Activated CD8-positive, alpha-beta memory T cell treated with anti-CD3 and anti-CD28 coated beads, Interleukin-2, amount 10 ng/mL, durations not matched to agents 7 days and 5 days (primary cell): ENCODE measurements at regions not wholly inside any gene's neighbourhood (a gene's known extent, or its start where the extent isn't known, plus 50 kb on each side); places are given as distances from the start of the nearest gene placed in this dataset.
"Not testable (repeated sequence)": the region's sequence is repeated elsewhere in the genome, so short reads cannot be mapped to it uniquely, and the experiment has no call there.

Experiments
- ATAC-seq: fragments of 150-1000 bp; cut with Tn5 transposase; one replicate; pipeline ENCODE4 v1.10.0; 2021; ENCODE audit warnings: moderate library complexity
- CTCF ChIA-PET: fragments of 350-600 bp; sonication (Branson Sonifier 250); formaldehyde crosslinking; loops from one replicate; lab custom pipeline; 2021; ENCODE audit warnings: antibody characterized with exemption; lab: Charles Lee
- DNase-seq: peaks from one replicate; pipeline ENCODE4 v3.0.0-alpha.2; 2020
- H3K27ac Mint-ChIP-seq: one replicate; pipeline ENCODE4 v1.8.0; 2021; ENCODE audit warnings: mild to moderate bottlenecking, mixed read lengths
- H3K27me3 Mint-ChIP-seq: one replicate; pipeline ENCODE4 v1.8.0; 2021; ENCODE audit warnings: mixed read lengths
- H3K36me3 Mint-ChIP-seq: one replicate; pipeline ENCODE4 v1.8.0; 2021; ENCODE audit warnings: mild to moderate bottlenecking, mixed read lengths
- H3K4me1 Mint-ChIP-seq: one replicate; pipeline ENCODE4 v1.8.0; 2021; ENCODE audit warnings: mixed read lengths
- H3K4me3 Mint-ChIP-seq: one replicate; pipeline ENCODE4 v1.8.0; 2021; ENCODE audit warnings: mild to moderate bottlenecking, moderate library complexity, mixed read lengths
- H3K9me3 Mint-ChIP-seq: one replicate; pipeline ENCODE4 v1.8.0; 2022; ENCODE audit warnings: low read depth, mixed read lengths

DNA sequence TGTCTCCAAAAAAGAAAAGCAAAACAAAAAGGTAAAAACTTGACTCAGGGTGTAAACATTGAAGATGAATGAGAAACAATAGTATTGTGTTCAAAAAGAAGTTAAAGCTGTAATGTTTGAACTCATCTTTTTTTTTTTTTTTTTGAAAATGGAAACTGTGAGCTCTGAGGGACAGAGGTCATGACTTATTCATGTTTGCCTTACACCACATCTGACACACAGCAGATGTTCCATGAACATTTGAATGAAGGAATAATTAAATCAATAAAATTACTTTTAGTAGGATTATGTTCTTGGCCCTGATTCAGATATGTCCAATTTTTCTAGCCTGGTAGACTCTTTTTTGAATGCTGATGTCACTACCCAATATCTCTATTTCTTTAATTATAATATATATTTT is 95.7 kb upstream of the MED13 start:
- H3K9me3 Mint-ChIP-seq = no peaks in the 10 kb centered on the region
- no peaks in the 10 kb centered on the region for H3K36me3 Mint-ChIP-seq
- no peak overlapping the region for H3K4me3 Mint-ChIP-seq
- DNase-seq (no peak), ATAC-seq (no peak)
- CTCF ChIA-PET = no interaction called here
- H3K4me1 Mint-ChIP-seq = peaks cover 4% of the 10 kb centered on the region
- H3K27ac Mint-ChIP-seq = no peak overlapping the region
- peaks cover 27% of the 10 kb centered on the region for H3K27me3 Mint-ChIP-seq

- no peak for DNase-seq
- CTCF ChIA-PET = interaction anchor here (0.7 kb wide), 1 partner anchor 598 kb away, joined by 3 read pairs; no protein-coding TSS in a partner anchor
- no peak for ATAC-seq
- Mint-ChIP-seq H3K4me3 (no peak overlapping the region), H3K4me1 (no peaks in the 10 kb centered on the region), H3K27me3 (peaks cover 23% of the 10 kb centered on the region), H3K36me3 (no peaks in the 10 kb centered on the region), H3K9me3 (no peaks in the 10 kb centered on the region), H3K27ac (no peak overlapping the region)
Measured at GRCh38 chr17:62159994-62160393, 94.9 kb upstream of the MED13 start.

DNA sequence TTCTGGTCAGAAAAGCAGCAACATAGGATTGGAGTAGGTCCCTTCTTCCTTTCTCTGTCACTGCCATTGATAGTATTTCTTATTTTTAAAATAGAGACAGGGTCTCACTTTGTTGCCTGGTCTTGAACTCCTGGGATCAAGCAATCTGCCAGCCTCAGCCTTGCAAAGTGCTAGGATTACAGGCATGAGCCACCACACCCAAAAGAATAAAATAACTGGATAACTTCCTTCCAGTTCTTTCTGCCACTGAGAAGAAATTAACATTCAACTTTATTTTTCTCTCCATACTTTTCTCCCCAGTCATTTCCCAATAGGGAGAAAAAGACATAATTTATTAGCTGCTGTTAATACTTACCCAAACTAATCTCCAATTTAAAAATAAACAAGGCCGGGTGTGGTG is 91.9 kb upstream of the MED13 start:
- ATAC-seq (no peak), DNase-seq (no peak)
- H3K9me3 Mint-ChIP-seq = no peaks in the 10 kb centered on the region
- no peaks in the 10 kb centered on the region for H3K36me3 Mint-ChIP-seq
- H3K27me3 Mint-ChIP-seq = peaks cover 20% of the 10 kb centered on the region
- no peak overlapping the region for H3K27ac Mint-ChIP-seq
- CTCF ChIA-PET = no interaction called here
- no peaks in the 10 kb centered on the region for H3K4me1 Mint-ChIP-seq
- H3K4me3 Mint-ChIP-seq = no peak overlapping the region

GRCh38 chr17:62154909-62155308 is 89.8 kb upstream of the MED13 start:
- CTCF ChIA-PET = interaction anchor here (0.6 kb wide), 1 partner anchor 1046 kb away, joined by 3 read pairs; no protein-coding TSS in a partner anchor
- no peak for DNase-seq
- ATAC-seq = no peak
- Mint-ChIP-seq H3K27ac (no peak overlapping the region), H3K36me3 (no peaks in the 10 kb centered on the region), H3K9me3 (no peaks in the 10 kb centered on the region), H3K27me3 (peaks cover 17% of the 10 kb centered on the region), H3K4me1 (no peaks in the 10 kb centered on the region), H3K4me3 (no peak overlapping the region)

DNA sequence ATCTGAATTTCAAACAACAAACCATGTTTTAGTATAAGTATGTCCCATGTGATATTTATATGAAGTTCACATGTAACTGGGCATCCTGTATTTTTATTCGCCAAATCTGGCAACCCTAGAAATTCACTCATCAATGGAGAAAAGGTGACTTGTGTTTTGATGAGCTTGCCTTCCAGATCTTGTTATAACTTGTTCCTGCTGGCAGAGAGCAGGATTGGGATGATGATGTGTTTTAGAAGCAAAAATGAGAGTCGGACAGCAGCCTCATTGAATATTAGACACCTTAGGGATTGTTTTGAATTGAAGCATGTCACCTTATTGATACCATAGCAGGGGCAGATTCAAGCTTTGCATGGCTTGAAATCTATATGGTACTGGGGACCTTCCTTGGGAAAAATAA is 85.4 kb upstream of the MED13 start:
- H3K4me3 Mint-ChIP-seq = no peak overlapping the region
- H3K4me1 Mint-ChIP-seq = no peaks in the 10 kb centered on the region
- DNase-seq = no peak
- peaks cover 20% of the 10 kb centered on the region for H3K27me3 Mint-ChIP-seq
- no peak for ATAC-seq
- H3K9me3 Mint-ChIP-seq = no peaks in the 10 kb centered on the region
- no peaks in the 10 kb centered on the region for H3K36me3 Mint-ChIP-seq
- CTCF ChIA-PET = no interaction called here
- no peak overlapping the region for H3K27ac Mint-ChIP-seq

- Mint-ChIP-seq H3K9me3 (no peaks in the 10 kb centered on the region), H3K36me3 (no peaks in the 10 kb centered on the region), H3K27me3 (peaks cover 20% of the 10 kb centered on the region), H3K4me1 (no peaks in the 10 kb centered on the region), H3K27ac (no peak overlapping the region), H3K4me3 (no peak overlapping the region)
- DNase-seq (no peak), ATAC-seq (no peak)
- CTCF ChIA-PET = no interaction called here
Measured at GRCh38 chr17:62149961-62150360, 84.9 kb upstream of the MED13 start.

GRCh38 chr17:62147284-62147683 is 82.2 kb upstream of the MED13 start:
- no peaks in the 10 kb centered on the region for H3K9me3 Mint-ChIP-seq
- H3K36me3 Mint-ChIP-seq = peaks cover 2% of the 10 kb centered on the region
- H3K4me1 Mint-ChIP-seq = peaks cover 2% of the 10 kb centered on the region
- H3K27ac Mint-ChIP-seq = no peak overlapping the region
- DNase-seq (no peak), ATAC-seq (no peak)
- no peak overlapping the region for H3K4me3 Mint-ChIP-seq
- H3K27me3 Mint-ChIP-seq = peaks cover 17% of the 10 kb centered on the region
- CTCF ChIA-PET = no interaction called here

DNA sequence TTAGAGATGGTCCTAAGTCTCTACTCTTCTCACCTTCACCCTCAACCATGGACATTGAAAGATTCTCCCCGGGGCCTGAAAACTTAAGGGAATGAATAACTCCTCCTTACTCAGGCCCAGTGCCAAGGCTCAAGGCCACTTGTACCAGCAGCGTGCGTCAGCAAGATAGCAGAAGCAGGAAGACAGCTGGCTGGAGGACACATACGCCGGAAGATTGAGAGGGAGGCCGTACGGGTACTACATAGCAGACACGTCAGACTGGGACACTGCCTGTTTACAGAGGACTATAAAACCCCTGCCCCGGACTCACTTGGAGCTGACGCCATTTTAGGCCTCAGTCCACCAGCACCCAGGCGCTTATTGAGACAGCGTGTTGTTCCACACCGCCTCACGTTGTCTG is 75.8 kb upstream of the MED13 start:
- Mint-ChIP-seq H3K36me3 (peaks cover 2% of the 10 kb centered on the region), H3K4me3 (no peak overlapping the region), H3K27me3 (peaks cover 26% of the 10 kb centered on the region), H3K4me1 (peaks cover 7% of the 10 kb centered on the region), H3K9me3 (no peaks in the 10 kb centered on the region), H3K27ac (no peak overlapping the region)
- ATAC-seq (no peak), DNase-seq (no peak)
- CTCF ChIA-PET = no interaction called here

DNA sequence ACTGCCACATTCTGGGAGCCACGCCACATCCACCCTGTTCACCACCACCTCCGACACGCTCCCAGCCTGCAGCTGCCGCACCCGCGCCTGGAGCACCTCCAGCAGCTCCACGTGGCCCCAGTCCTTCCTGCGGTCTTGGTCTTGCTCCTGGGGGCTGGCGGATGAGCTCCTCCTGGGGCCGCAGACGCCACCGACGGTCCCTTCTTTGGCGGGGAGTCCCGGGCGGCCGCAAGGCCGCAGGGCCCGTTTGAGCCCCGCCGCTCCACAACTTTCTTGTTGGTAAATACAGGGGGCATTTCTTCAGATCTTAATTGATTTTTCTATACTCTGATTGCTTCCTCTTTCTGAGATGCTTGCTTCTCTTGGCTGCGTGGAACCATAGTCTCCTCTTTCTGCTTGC is 75.3 kb upstream of the MED13 start:
- H3K27ac Mint-ChIP-seq = no peak overlapping the region
- CTCF ChIA-PET = no interaction called here
- no peak for DNase-seq
- no peak overlapping the region for H3K4me3 Mint-ChIP-seq
- H3K9me3 Mint-ChIP-seq = no peaks in the 10 kb centered on the region
- no peak for ATAC-seq
- peaks cover 2% of the 10 kb centered on the region for H3K36me3 Mint-ChIP-seq
- H3K4me1 Mint-ChIP-seq = peaks cover 7% of the 10 kb centered on the region
- H3K27me3 Mint-ChIP-seq = peaks cover 28% of the 10 kb centered on the region

DNA sequence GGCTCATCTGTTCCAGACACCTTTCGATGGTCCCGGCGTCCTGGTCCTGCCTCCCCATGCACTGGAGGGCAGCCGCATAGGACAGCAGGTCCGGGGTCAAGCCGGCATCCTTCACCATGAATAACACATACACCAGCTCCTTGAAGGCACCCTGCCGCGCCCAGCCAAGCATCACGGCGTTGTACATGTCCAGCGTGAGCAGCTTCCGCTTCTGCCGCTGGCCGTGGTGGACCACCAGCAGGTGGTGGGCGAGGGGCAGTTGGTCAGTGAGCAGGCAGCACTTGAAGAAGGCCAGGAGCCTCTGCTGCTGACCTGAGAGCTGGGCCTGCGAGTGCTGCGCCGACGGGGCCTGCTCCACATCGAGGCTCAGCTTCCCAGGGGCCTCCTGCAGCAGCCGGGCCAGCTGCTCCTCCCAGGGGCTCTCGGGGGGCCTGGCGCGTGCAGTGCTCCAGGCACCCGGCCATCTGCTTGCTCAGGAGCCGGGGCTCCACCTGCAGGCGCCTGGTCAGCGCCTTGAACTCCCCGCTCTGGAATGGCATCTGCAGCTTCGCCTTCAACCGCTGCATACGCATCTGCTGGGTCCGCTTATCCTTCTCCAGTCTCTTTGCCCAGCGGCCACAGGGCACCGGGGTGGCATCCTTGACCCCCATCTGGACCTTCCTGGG is 74.7 kb upstream of the MED13 start:
- H3K36me3 Mint-ChIP-seq, ATAC-seq, H3K4me3 Mint-ChIP-seq, H3K27ac Mint-ChIP-seq, DNase-seq, H3K9me3 Mint-ChIP-seq, H3K4me1 Mint-ChIP-seq, CTCF ChIA-PET: not testable (repeated sequence)
- H3K27me3 Mint-ChIP-seq = peaks cover 28% of the 10 kb centered on the region

DNA sequence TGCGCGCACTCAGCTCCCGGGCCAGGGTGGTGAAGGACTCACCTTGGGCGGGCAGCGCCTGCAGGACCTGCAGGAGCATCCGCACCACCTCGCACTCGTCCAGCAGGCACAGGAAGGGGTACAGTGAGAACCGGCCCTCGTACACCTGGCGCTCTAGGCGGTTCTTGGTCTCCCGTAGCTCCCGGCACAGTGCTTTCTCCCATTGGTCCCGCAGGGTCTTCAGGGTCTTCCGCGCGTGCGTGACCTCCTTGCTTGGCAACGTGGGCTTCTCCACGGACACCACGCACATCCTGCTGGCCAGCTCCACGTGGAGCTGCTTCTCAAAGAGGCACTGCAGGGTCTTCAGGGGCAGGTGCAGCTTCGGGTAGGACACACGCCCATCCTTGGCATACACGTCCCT is 74.1 kb upstream of the MED13 start:
- H3K4me3 Mint-ChIP-seq = no peak overlapping the region
- H3K27me3 Mint-ChIP-seq = peaks cover 35% of the 10 kb centered on the region

DNA sequence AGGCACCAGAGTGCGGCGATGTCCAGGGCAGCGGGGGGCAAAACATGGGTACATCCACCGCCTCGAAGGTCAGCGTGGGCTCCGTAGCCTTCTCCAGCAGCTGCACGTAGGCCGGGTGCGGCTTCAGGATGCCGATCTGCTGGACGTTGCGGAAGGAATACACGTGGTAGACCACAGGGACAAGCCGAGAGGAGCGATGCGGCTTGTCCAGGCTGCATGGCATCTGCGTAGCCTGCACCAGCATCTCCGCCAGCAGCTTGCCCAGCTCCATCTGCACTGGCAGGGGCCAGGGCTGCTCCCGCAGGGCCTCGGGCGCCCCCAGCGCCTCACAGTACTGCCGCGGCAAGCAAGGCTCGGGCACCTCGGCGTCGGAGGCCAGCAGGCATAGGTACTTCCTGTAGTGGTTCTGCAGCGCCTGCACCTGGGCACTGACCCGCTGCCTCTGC is 73.6 kb upstream of the MED13 start:
- H3K36me3 Mint-ChIP-seq, H3K4me1 Mint-ChIP-seq, H3K9me3 Mint-ChIP-seq, H3K4me3 Mint-ChIP-seq, H3K27ac Mint-ChIP-seq: not testable (repeated sequence)
- CTCF ChIA-PET = interaction anchor here (0.6 kb wide), 1 partner anchor 804 kb away, joined by 3 read pairs; no protein-coding TSS in a partner anchor
- H3K27me3 Mint-ChIP-seq = peaks cover 38% of the 10 kb centered on the region
- DNase-seq = peak; percentile 41
- peak; percentile 58 for ATAC-seq

More for the DNA sequence above, 74.1 kb upstream of the MED13 start:
- DNase-seq = no peak
- ATAC-seq = no peak
- CTCF ChIA-PET = no interaction called here
- Mint-ChIP-seq H3K4me1 (peaks cover 7% of the 10 kb centered on the region), H3K9me3 (no peaks in the 10 kb centered on the region), H3K36me3 (peaks cover 2% of the 10 kb centered on the region), H3K27ac (no peak overlapping the region)

GRCh38 chr17:62137734-62138624 is 72.9 kb upstream of the MED13 start:
- CTCF ChIA-PET = interaction anchor here (0.6 kb wide), 1 partner anchor 804 kb away, joined by 3 read pairs; no protein-coding TSS in a partner anchor
- H3K4me3 Mint-ChIP-seq, H3K9me3 Mint-ChIP-seq, H3K4me1 Mint-ChIP-seq, H3K27ac Mint-ChIP-seq, H3K36me3 Mint-ChIP-seq: not testable (repeated sequence)
- H3K27me3 Mint-ChIP-seq = peaks cover 41% of the 10 kb centered on the region
- DNase-seq = peak; percentile 41
- ATAC-seq = peak; percentile 57
